HFFc6 (cell line): ENCODE measurements at regions not wholly inside any gene's neighbourhood (a gene's known extent, or its start where the extent isn't known, plus 50 kb on each side); places are given as distances from the start of the nearest gene placed in this dataset.
"Not testable (repeated sequence)": the region's sequence is repeated elsewhere in the genome, so short reads cannot be mapped to it uniquely, and the experiment has no call there.

Source experiments
- DNase-seq: peaks from one replicate; pipeline ENCODE4 v3.0.0-alpha.2; 2018
- H3K27ac Mint-ChIP-seq: 2 replicates; pipeline ENCODE4 v1.8.0; 2020; ENCODE audit warnings: mild to moderate bottlenecking, mixed read lengths
- H3K27me3 Mint-ChIP-seq: 2 replicates; pipeline ENCODE4 v1.8.0; 2021; ENCODE audit warnings: mild to moderate bottlenecking, moderate library complexity, mixed read lengths; ENCODE audit not compliant: insufficient read depth
- H3K36me3 Mint-ChIP-seq: 2 replicates; pipeline ENCODE4 v1.8.0; 2021; ENCODE audit warnings: low read depth, mixed read lengths
- H3K4me1 Mint-ChIP-seq: 2 replicates; pipeline ENCODE4 v1.8.0; 2020; ENCODE audit warnings: low read depth, mixed read lengths
- H3K4me3 Mint-ChIP-seq: 2 replicates; pipeline ENCODE4 v1.8.0; 2020; ENCODE audit warnings: mild to moderate bottlenecking, moderate library complexity, mixed read lengths
- H3K9me3 Mint-ChIP-seq: 2 replicates; pipeline ENCODE4 v1.8.0; 2020; ENCODE audit warnings: mild to moderate bottlenecking, mixed read lengths
- TF ChIP-seq, protein P1 (sequence below): fragments of 200-600 bp; sonication (generic); IDR thresholded peaks from 2 replicates; pipeline ENCODE4 v1.5.0; 2021; ENCODE audit warnings: antibody characterized with exemption, mild to moderate bottlenecking

DNA sequence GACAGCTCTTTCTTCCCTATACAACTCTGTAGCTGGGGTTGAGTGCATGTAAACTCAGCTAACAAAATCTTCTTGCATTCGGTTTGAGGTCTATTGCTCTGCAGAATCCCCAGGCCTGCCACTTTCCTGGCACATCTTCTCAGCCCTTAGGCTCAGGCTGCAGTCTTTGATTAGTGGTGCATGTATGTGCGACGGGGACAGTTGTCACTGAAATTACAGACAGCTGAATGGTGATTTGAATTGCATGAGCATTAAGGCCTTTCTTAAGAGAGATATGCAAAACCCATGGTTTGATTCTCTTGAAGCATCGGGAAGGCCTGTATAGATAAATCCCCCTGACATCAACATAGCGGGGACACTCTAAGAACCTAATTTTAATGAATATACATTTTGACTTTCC is 222.8 kb downstream of the CDH26 start:
- Mint-ChIP-seq H3K4me3 (no peak overlapping the region), H3K4me1 (no peaks in the 10 kb centered on the region), H3K27me3 (peaks cover 9% of the 10 kb centered on the region; the same call in 1 of the 2 replicates), H3K36me3 (no peaks in the 10 kb centered on the region), H3K27ac (no peak overlapping the region), H3K9me3 (no peaks in the 10 kb centered on the region)
- DNase-seq = no peak
- TF ChIP-seq, protein P1, sequence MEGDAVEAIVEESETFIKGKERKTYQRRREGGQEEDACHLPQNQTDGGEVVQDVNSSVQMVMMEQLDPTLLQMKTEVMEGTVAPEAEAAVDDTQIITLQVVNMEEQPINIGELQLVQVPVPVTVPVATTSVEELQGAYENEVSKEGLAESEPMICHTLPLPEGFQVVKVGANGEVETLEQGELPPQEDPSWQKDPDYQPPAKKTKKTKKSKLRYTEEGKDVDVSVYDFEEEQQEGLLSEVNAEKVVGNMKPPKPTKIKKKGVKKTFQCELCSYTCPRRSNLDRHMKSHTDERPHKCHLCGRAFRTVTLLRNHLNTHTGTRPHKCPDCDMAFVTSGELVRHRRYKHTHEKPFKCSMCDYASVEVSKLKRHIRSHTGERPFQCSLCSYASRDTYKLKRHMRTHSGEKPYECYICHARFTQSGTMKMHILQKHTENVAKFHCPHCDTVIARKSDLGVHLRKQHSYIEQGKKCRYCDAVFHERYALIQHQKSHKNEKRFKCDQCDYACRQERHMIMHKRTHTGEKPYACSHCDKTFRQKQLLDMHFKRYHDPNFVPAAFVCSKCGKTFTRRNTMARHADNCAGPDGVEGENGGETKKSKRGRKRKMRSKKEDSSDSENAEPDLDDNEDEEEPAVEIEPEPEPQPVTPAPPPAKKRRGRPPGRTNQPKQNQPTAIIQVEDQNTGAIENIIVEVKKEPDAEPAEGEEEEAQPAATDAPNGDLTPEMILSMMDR = no peak

DNA sequence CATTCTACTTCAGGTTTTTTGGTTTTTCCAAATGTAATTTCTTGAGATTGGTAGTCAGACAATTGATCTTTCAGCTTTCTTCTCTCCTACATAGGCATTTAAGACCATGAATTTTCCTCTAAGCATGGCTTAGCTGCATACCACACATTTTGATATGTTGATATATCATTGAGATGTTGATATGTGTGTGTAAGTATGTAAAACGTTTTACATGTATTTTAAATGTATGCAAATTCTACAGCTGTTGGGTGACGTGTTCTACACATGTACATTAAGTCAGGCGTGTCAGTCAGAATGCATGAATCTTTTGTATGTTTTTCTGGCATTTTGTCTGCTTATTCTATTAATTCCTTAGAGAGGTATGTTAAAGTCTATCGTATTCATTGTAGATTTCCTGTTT is 228.2 kb downstream of the CDH26 start:
- H3K4me1 Mint-ChIP-seq = no peaks in the 10 kb centered on the region
- no peaks in the 10 kb centered on the region for H3K9me3 Mint-ChIP-seq
- TF ChIP-seq, protein P1 = no peak

DNA sequence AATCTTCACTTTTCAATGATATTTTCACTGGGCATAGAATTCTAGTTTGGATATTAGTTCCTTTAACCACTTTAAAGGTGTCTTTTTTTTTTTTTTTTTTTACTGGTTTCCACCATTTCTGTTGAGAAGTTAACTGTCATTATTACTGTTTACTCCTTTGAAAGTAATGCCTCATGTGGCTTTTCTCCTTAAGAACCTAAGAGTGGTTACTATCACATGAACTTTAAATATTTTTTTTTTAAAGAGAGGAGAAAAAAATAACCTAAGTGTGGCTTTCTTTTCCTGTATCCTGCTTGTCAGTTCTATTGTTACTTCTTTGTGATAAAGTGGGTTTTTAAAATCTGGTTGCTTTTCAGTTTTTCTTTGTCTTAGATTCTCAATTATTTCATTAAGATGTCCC is 229.5 kb downstream of the CDH26 start:
- Mint-ChIP-seq H3K27ac (no peak overlapping the region), H3K9me3 (no peaks in the 10 kb centered on the region), H3K4me1 (0 out of 2 replicates have a peak, but pooled peaks cover 5% of the 10 kb centered on the region), H3K4me3 (no peak overlapping the region), H3K36me3 (no peaks in the 10 kb centered on the region), H3K27me3 (peaks cover 4% of the 10 kb centered on the region; the same call in 1 of the 2 replicates)
- DNase-seq = no peak
- TF ChIP-seq, protein P1 = no peak

More for the DNA sequence above, 228.2 kb downstream of the CDH26 start:
- no peak overlapping the region for H3K27ac Mint-ChIP-seq
- DNase-seq = no peak
- peaks cover 4% of the 10 kb centered on the region; the same call in 1 of the 2 replicates for H3K27me3 Mint-ChIP-seq
- H3K36me3 Mint-ChIP-seq = no peaks in the 10 kb centered on the region
- no peak overlapping the region for H3K4me3 Mint-ChIP-seq

DNA sequence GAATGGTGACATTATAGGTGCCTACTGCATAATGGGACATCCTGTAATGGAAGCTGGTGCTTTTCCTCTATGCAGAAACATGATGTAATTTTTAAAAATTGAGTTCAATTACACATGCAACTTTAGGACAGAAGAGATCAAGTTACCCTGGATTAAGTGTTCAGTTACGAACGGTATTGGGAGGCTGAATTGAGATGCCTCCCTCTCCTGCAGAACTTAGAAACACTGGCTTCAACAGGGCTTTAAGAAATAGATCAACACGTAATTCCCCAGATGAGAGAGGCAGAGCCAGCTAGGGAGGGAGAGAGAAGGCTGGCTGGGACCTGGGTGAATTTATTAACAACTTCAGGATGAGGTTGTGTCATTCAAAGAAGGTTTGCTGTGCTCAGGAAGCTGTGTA is 232.8 kb downstream of the CDH26 start:
- Mint-ChIP-seq H3K4me1 (0 out of 2 replicates have a peak, but pooled peaks cover 5% of the 10 kb centered on the region), H3K4me3 (no peak overlapping the region), H3K9me3 (peaks cover 3% of the 10 kb centered on the region; the same call in 1 of the 2 replicates), H3K27ac (no peak overlapping the region), H3K27me3 (peaks cover 3% of the 10 kb centered on the region), H3K36me3 (no peaks in the 10 kb centered on the region)
- no peak for DNase-seq
- TF ChIP-seq, protein P1 = no peak

DNA sequence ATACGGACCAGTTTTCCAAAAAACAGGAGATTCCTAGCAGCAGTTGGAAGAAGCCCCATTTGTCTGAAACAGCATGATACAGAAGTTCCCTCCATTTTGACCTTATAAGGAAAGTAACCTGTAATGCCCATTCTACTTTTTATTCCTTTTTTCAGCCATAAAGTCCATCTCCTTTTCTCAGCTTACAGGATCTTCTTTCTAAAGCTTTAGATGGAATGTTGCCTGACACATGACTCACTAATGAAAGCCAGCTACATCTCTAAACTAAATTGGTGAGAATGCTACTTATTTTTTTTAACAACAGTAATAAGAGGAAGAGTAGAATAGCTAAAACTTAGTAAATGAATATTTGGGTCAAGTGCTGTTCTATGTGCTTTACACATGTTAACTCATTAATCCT is 234.1 kb downstream of the CDH26 start:
- Mint-ChIP-seq H3K36me3 (no peaks in the 10 kb centered on the region), H3K27ac (no peak overlapping the region), H3K9me3 (peaks cover 3% of the 10 kb centered on the region; the same call in 1 of the 2 replicates), H3K4me3 (no peak overlapping the region), H3K27me3 (peaks cover 3% of the 10 kb centered on the region), H3K4me1 (0 out of 2 replicates have a peak, but pooled peaks cover 5% of the 10 kb centered on the region)
- TF ChIP-seq, protein P1 = no peak
- DNase-seq = peak; percentile 4

DNA sequence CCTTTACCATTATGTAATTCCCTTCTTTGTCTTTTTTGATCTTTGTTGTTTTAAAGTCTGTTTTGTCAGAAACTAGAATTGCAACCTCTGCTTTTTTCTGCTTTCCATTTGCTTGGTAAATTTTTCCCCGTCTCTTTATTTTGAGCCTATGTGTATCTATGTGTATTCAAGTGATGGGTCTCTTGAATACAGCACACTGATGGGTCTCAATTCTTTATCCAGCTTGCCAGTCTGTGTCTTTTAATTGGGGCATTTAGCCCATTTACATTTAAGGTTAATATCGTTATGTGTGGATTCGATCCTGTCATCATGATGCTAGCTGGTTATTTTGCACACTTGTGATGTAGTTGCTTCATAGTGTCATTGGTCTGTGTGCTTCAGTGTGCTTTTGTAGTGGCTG is 240.9 kb downstream of the CDH26 start:
- not testable (repeated sequence) for H3K4me3 Mint-ChIP-seq, H3K27me3 Mint-ChIP-seq, H3K27ac Mint-ChIP-seq, H3K36me3 Mint-ChIP-seq, DNase-seq
- Mint-ChIP-seq H3K4me1 (peaks cover 14% of the 10 kb centered on the region), H3K9me3 (peaks cover 12% of the 10 kb centered on the region)
